ENCODE measurements at regions not wholly inside any gene's neighbourhood (a gene's known extent, or its start where the extent isn't known, plus 50 kb on each side); places are given as distances from the start of the nearest gene placed in this dataset. TPM values are rescaled to one million over a fixed set of nuclear protein-coding genes. Genes with fewer than 3 reads are reported as not detected.

Small RNA genes lying in the stretch of these regions (microRNA-seq; reads per million reads assigned to microRNA genes)
- not detected for gene MIR4436A (ENCODE audit: borderline replicate concordance)

Small RNA genes lying in the stretch of these regions (small RNA-seq; reads per million reads assigned to genes)
- gene IGKJ1 (not detected), gene IGKJ3 (not detected), gene IGKJ4 (not detected), gene IGKJ5 (not detected), gene IGKV1-35 (not detected), gene IGKV2-19 (not detected), gene IGKV2-36 (not detected), gene IGKV2-38 (not detected), gene IGKV3-25 (not detected), gene IGKV7-3 (not detected), gene MIR4436A (not detected)

Data from OCI-LY7 (cell line).